PC-9 (cell line): ENCODE measurements at regions not wholly inside any gene's neighbourhood (a gene's known extent, or its start where the extent isn't known, plus 50 kb on each side); places are given as distances from the start of the nearest gene placed in this dataset.

Experiments
- CTCF ChIP-seq: fragments of 200-600 bp; sonication (generic); conservative IDR thresholded peaks from 2 replicates; pipeline ENCODE4 v1.6.1; 2017; ENCODE audit warnings: mixed run types, antibody characterized with exemption, mild to moderate bottlenecking, moderate library complexity
- EZH2 ChIP-seq: fragments of 200-600 bp; sonication (generic); IDR thresholded peaks from 2 replicates; pipeline ENCODE4 v1.8.0; 2017; ENCODE audit warnings: antibody characterized with exemption, low read depth

GRCh38 chr10:90412582-90412981 is 445.3 kb downstream of the HTR7 start:
- TF ChIP-seq CTCF (no peak), EZH2 (no peak)
